ENCODE measurements at regions not wholly inside any gene's neighbourhood (a gene's known extent, or its start where the extent isn't known, plus 50 kb on each side); places are given as distances from the start of the nearest gene placed in this dataset.

DNA sequence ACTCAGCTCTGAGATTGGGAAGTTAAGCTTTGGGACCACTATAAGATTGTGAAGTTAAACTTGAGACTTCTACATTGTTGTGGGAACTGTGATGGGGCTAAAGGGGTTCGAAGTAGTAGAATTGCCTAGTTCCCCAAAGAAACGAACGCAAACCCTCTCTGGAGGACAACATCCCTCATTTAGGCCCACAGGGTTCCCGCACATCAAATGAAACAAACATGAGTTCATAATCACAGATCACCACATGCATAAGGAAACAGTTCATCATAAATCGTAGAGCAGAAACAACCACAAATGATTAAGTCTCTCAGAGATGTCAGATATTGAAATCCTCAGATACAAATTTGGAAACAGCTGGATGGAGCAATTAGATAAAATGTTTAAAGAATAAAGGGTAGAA is 55.9 kb upstream of the HPCAL1 start:
- TF ChIP-seq, protein P1, sequence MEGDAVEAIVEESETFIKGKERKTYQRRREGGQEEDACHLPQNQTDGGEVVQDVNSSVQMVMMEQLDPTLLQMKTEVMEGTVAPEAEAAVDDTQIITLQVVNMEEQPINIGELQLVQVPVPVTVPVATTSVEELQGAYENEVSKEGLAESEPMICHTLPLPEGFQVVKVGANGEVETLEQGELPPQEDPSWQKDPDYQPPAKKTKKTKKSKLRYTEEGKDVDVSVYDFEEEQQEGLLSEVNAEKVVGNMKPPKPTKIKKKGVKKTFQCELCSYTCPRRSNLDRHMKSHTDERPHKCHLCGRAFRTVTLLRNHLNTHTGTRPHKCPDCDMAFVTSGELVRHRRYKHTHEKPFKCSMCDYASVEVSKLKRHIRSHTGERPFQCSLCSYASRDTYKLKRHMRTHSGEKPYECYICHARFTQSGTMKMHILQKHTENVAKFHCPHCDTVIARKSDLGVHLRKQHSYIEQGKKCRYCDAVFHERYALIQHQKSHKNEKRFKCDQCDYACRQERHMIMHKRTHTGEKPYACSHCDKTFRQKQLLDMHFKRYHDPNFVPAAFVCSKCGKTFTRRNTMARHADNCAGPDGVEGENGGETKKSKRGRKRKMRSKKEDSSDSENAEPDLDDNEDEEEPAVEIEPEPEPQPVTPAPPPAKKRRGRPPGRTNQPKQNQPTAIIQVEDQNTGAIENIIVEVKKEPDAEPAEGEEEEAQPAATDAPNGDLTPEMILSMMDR (IDR thresholded peaks at IDR 0.05): no peak
- TF ChIP-seq POLR2AphosphoS5 (IDR thresholded peaks at IDR 0.05): no peak
- no peak for TF ChIP-seq POLR2A (IDR thresholded peaks at IDR 0.05)
- no peak for TF ChIP-seq EP300 (IDR thresholded peaks at IDR 0.05; ENCODE audit: low read depth)
